Keratinocyte (primary cell): ENCODE measurements at regions not wholly inside any gene's neighbourhood (a gene's known extent, or its start where the extent isn't known, plus 50 kb on each side); places are given as distances from the start of the nearest gene placed in this dataset.

Experiments used
- DNase-seq: peaks from one replicate; pipeline ENCODE4 v3.0.0-alpha.2; 2011; ENCODE audit warnings: low read depth, missing footprints, low spot score
- FAIRE-seq: peaks from 2 replicates; lab custom pipeline; 2011; peaks lifted over from hg19 to GRCh38; lab: Jason Lieb, UNC
- H2AFZ ChIP-seq: 2 replicates; pipeline ENCODE4 v1.6.0; 2012; ENCODE audit warnings: low read length, control low read depth, inconsistent platforms; ENCODE audit not compliant: control insufficient read depth
- H3K27ac ChIP-seq: 2 replicates; pipeline ENCODE4 v1.5.1; 2011; ENCODE audit warnings: low read length; ENCODE audit not compliant: control insufficient read depth, insufficient read depth
- H3K27me3 ChIP-seq: 3 replicates; pipeline ENCODE4 v1.6.0; 2011; ENCODE audit warnings: low read length; ENCODE audit not compliant: control insufficient read depth, insufficient read depth; ENCODE audit errors: extremely low read depth
- H3K36me3 ChIP-seq, 2 experiments: 2 replicates in 1 of 2; 3 replicates in 1 of 2; pipeline ENCODE4 v1.5.1; 2011; ENCODE audit warnings: low read length in 2 of 2, mild to moderate bottlenecking in 1 of 2; ENCODE audit not compliant: control insufficient read depth in 2 of 2, insufficient read depth in 2 of 2; ENCODE audit errors: extremely low read depth in 1 of 2
- H3K4me1 ChIP-seq: 3 replicates; pipeline ENCODE4 v1.5.1; 2011; ENCODE audit warnings: low read length; ENCODE audit not compliant: control insufficient read depth, insufficient read depth; ENCODE audit errors: extremely low read depth
- H3K4me2 ChIP-seq: 3 replicates; pipeline ENCODE4 v1.6.0; 2011; ENCODE audit warnings: low read depth, low read length; ENCODE audit not compliant: control insufficient read depth, insufficient read depth; ENCODE audit errors: extremely low read depth
- H3K4me3 ChIP-seq, 3 experiments: fragments of 200-600 bp in 1 of 3; sonication (generic) in 1 of 3; 2 replicates in 2 of 3; 3 replicates in 1 of 3; pipeline ENCODE4 v1.5.1; 2011 to 2016; ENCODE audit warnings: low read length in 3 of 3, mild to moderate bottlenecking in 3 of 3, control low read depth in 2 of 3, inconsistent platforms in 1 of 3, low read depth in 1 of 3, mixed read lengths in 1 of 3, mixed run types in 1 of 3, moderate library complexity in 1 of 3; ENCODE audit not compliant: control insufficient read depth in 2 of 3, insufficient read depth in 2 of 3; ENCODE audit errors: extremely low read depth in 1 of 3
- H3K79me2 ChIP-seq: 2 replicates; pipeline ENCODE4 v1.6.0; 2012; ENCODE audit warnings: low read length; ENCODE audit not compliant: control insufficient read depth, insufficient read depth
- H3K9ac ChIP-seq: 3 replicates; pipeline ENCODE4 v1.6.0; 2011; ENCODE audit warnings: low read length; ENCODE audit not compliant: control insufficient read depth, insufficient read depth; ENCODE audit errors: extremely low read depth
- H3K9me1 ChIP-seq: 3 replicates; pipeline ENCODE4 v1.6.0; 2011; ENCODE audit warnings: low read length; ENCODE audit not compliant: control insufficient read depth, insufficient read depth; ENCODE audit errors: extremely low read depth
- H3K9me3 ChIP-seq: 2 replicates; pipeline ENCODE4 v1.5.1; 2012; ENCODE audit warnings: low read depth, low read length; ENCODE audit not compliant: control insufficient read depth
- H4K20me1 ChIP-seq: 3 replicates; pipeline ENCODE4 v1.6.0; 2011; ENCODE audit warnings: low read length; ENCODE audit not compliant: control insufficient read depth, insufficient read depth; ENCODE audit errors: extremely low read depth
- EZH2 ChIP-seq: IDR thresholded peaks from one replicate; pipeline ENCODE4 v1.6.1; 2012; ENCODE audit warnings: inconsistent platforms, mild to moderate bottlenecking, low read length, moderate library complexity
- dilution Hi-C: fragments of 300-500 bp; cut with MboI; formaldehyde crosslinking; loops from one replicate; pipeline ENCODE4 v1.7.0; 2020; ENCODE audit warnings: low sequenced_read_pairs; ENCODE audit not compliant: extremely low pct_ligation_motif_present
- TF ChIP-seq, protein P1 (sequence below), 3 experiments: IDR thresholded peaks in 1 of 3; conservative IDR thresholded peaks in 1 of 3; optimal IDR thresholded peaks in 1 of 3; 2 replicates in 2 of 3; 3 replicates in 1 of 3; pipeline versions ENCODE3 to v1.5.1; 2011; ENCODE audit warnings: low read length in 3 of 3, mild to moderate bottlenecking in 3 of 3, moderate library complexity in 2 of 3, control low read depth in 1 of 3, inconsistent platforms in 1 of 3; ENCODE audit not compliant: insufficient read depth in 2 of 3; ENCODE audit errors: extremely low read depth in 1 of 3

DNA sequence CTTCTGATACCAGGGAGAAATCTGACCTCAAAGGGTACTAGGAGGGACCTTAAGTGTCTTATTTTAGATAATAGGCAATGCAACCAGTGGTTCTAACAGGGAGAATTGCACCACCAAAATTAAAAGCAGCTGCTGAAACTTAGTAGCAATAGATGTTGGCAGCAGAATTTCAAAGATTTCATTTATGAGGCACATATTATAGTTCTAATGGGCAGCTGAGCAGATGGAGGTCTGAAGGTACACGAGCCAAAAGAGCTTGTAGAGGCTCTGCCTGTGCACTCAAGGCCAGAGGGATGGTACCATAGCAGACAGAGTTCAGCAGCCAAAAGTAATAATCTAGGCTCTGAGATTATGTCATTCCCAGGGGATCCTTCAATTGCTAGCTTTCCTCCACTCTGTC lies 87.3 kb upstream of the NCKAP5 start:
- no peaks in the 10 kb centered on the region for H3K79me2 ChIP-seq
- H3K9ac ChIP-seq: no peak overlapping the region
- no peaks in the 10 kb centered on the region for H3K9me3 ChIP-seq
- H3K4me2 ChIP-seq: no peak overlapping the region
- TF ChIP-seq, protein P1, sequence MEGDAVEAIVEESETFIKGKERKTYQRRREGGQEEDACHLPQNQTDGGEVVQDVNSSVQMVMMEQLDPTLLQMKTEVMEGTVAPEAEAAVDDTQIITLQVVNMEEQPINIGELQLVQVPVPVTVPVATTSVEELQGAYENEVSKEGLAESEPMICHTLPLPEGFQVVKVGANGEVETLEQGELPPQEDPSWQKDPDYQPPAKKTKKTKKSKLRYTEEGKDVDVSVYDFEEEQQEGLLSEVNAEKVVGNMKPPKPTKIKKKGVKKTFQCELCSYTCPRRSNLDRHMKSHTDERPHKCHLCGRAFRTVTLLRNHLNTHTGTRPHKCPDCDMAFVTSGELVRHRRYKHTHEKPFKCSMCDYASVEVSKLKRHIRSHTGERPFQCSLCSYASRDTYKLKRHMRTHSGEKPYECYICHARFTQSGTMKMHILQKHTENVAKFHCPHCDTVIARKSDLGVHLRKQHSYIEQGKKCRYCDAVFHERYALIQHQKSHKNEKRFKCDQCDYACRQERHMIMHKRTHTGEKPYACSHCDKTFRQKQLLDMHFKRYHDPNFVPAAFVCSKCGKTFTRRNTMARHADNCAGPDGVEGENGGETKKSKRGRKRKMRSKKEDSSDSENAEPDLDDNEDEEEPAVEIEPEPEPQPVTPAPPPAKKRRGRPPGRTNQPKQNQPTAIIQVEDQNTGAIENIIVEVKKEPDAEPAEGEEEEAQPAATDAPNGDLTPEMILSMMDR (optimal IDR thresholded peaks at IDR 0.05 in 1 of 3, IDR thresholded peaks at IDR 0.05 in 1 of 3, conservative IDR thresholded peaks at IDR 0.05 in 1 of 3; ENCODE audit: extremely low read depth in 1 of 3, insufficient read depth in 2 of 3, low read length in 3 of 3): no peak
- TF ChIP-seq EZH2: no peak
- no peaks in the 10 kb centered on the region for H3K9me1 ChIP-seq
- no peak for FAIRE-seq
- no peaks in the 10 kb centered on the region for H3K36me3 ChIP-seq
- H4K20me1 ChIP-seq: no peaks in the 10 kb centered on the region
- H3K27me3 ChIP-seq: no peaks in the 10 kb centered on the region
- peaks cover 8% of the 10 kb centered on the region for H3K4me1 ChIP-seq
- H3K27ac ChIP-seq: no peak overlapping the region
- no peak for DNase-seq
- no peak overlapping the region for H2AFZ ChIP-seq
- dilution Hi-C loops: no loop called here
- no peak overlapping the region for H3K4me3 ChIP-seq

- Histone ChIP-seq H3K4me3 (no peak overlapping the region), H3K27ac (no peak overlapping the region), H3K9me3 (no peaks in the 10 kb centered on the region), H4K20me1 (no peaks in the 10 kb centered on the region), H3K79me2 (no peaks in the 10 kb centered on the region), H2AFZ (no peak overlapping the region), H3K4me1 (no peaks in the 10 kb centered on the region), H3K27me3 (no peaks in the 10 kb centered on the region), H3K9me1 (no peaks in the 10 kb centered on the region), H3K9ac (no peak overlapping the region), H3K4me2 (no peak overlapping the region), H3K36me3 (no peaks in the 10 kb centered on the region)
- FAIRE-seq (no peak), DNase-seq (no peak)
- no peak for TF ChIP-seq EZH2
- TF ChIP-seq, protein P1 (optimal IDR thresholded peaks at IDR 0.05 in 1 of 3, IDR thresholded peaks at IDR 0.05 in 1 of 3, conservative IDR thresholded peaks at IDR 0.05 in 1 of 3; ENCODE audit: extremely low read depth in 1 of 3, insufficient read depth in 2 of 3, low read length in 3 of 3): no peak
- dilution Hi-C loops: no loop called here
Observed at GRCh38 chr2:133657591-133657990, 89.3 kb upstream of the NCKAP5 start.
